Adrenal gland (tissue), 9 donors: ENCODE measurements at regions not wholly inside any gene's neighbourhood (a gene's known extent, or its start where the extent isn't known, plus 50 kb on each side); places are given as distances from the start of the nearest gene placed in this dataset.

ENCODE experiments used
- DNase-seq, 7 donors: peaks; one replicate each; pipeline ENCODE4 v3.0.0-alpha.2; 2019 to 2020
- H3K27ac ChIP-seq, 5 donors: fragments of 200-600 bp; sonication (generic) in 4 of 5; 1 replicate in 3 of 5; 2 replicates in 2 of 5; pipeline versions ENCODE4 v1.5.1 to v1.8.0; 2016 to 2020; ENCODE audit warnings: mild to moderate bottlenecking in 1 of 5
- H3K27me3 ChIP-seq: fragments of 200-600 bp; 2 replicates; pipeline ENCODE4 v1.8.0; 2021
- H3K36me3 ChIP-seq, 2 donors: fragments of 200-600 bp; replicated peaks in 1 of 2; 1 replicate in 1 of 2; 2 replicates in 1 of 2; pipeline versions ENCODE4 v1.5.1 to v1.8.0; 2018 to 2022
- H3K4me1 ChIP-seq, 2 donors: fragments of 200-600 bp; replicated peaks in 1 of 2; 1 replicate in 1 of 2; 2 replicates in 1 of 2; pipeline versions ENCODE4 v1.5.1 to v1.8.0; 2018 to 2021
- H3K4me3 ChIP-seq, 4 donors: fragments of 200-600 bp; sonication (generic) in 3 of 4; one replicate each; pipeline ENCODE4 v1.5.1; 2016 to 2018
- H3K9me3 ChIP-seq, 3 donors: fragments of 200-600 bp; sonication (generic) in 1 of 3; replicated peaks in 1 of 3; 1 replicate in 2 of 3; 2 replicates in 1 of 3; pipeline versions ENCODE4 v1.5.1 to v1.8.0; 2016 to 2021
- CTCF ChIP-seq, 6 experiments: fragments of 450-650 bp in 4 of 6; fragments of 200-600 bp in 2 of 6; sonication (generic) in 1 of 6; IDR thresholded peaks; 1 replicate in 5 of 6; 2 replicates in 1 of 6; pipeline versions ENCODE4 v1.5.1 to v1.8.0; 2016 to 2021; ENCODE audit warnings: antibody characterized with exemption in 6 of 6, mild to moderate bottlenecking in 2 of 6, moderate library complexity in 1 of 6
- POLR2A ChIP-seq, 2 donors: fragments of 450-650 bp; IDR thresholded peaks; one replicate each; pipeline ENCODE4 v1.6.1; 2017; ENCODE audit warnings: antibody characterized with exemption in 2 of 2, mild to moderate bottlenecking in 2 of 2, moderate library complexity in 1 of 2
- WGBS, 4 donors: extraction: QIAGEN DNeasy Blood & Tissue Kit in 2 of 4; methylation state at CpG; one replicate each; pipeline versions ENCODE4 v1.1.5 to v1.1.7; 2013 to 2017; 5-methylcytosine and 5-hydroxymethylcytosine counted together
- intact Hi-C, 2 donors: fragments of 100-400 bp; cut with DNase I; formaldehyde crosslinking; loops; one replicate each; pipeline versions ENCODE4 v1.14.1 to v1.15.0; 2022 to 2023
- donor health status: healthy with polysubstance abuse.
- donor health status: Bipolar disorder and iron deficiency.
- donor health status: DM: yes; HTN: yes; CAD: no.
- donor health status: DM: no; HTN: no; CAD: no.
- donor health status: DM: no; HTN: no; CAD: no.

DNA sequence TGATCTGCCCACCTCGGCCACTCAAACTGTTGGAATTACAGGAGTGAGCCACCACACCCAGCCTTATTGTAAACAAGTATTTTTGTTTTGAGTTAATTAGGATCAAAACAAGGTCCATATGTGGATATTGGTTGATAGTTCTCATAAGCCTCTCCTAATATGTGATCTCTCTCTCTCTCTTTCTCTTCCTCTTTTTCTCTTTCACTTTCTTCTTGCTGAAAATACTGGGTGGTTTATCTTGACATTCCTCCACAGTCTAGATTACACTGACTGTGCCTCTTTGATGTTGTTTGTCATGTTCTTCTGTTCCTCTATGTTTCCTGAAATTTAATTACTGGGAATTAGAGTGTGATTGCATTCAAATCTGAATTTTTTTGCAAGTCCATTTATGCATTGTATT lies 547.5 kb upstream of the NRXN1 start:
- no peaks in the 10 kb centered on the region for H3K27me3 ChIP-seq
- intact Hi-C loops = no loop called here
- H3K9me3 ChIP-seq = no peaks in the 10 kb centered on the region
- no peak overlapping the region for H3K4me3 ChIP-seq
- WGBS, 4 donors = 88 to 100% (median 98%) methylated on average over 1 of the region's 1 CpG
- H3K4me1 ChIP-seq = no peaks in the 10 kb centered on the region
- H3K27ac ChIP-seq = no peak overlapping the region
- no peaks in the 10 kb centered on the region for H3K36me3 ChIP-seq
- DNase-seq = no peak
- TF ChIP-seq POLR2A (IDR thresholded peaks at IDR 0.05) (no peak), CTCF (IDR thresholded peaks at IDR 0.05) (no peak)

GRCh38 chr2:51575181-51575580 lies 543.2 kb upstream of the NRXN1 start:
- no peaks in the 10 kb centered on the region for H3K9me3 ChIP-seq
- TF ChIP-seq POLR2A (IDR thresholded peaks at IDR 0.05) = no peak
- TF ChIP-seq CTCF (IDR thresholded peaks at IDR 0.05) = no peak
- intact Hi-C loops = no loop called here
- no peaks in the 10 kb centered on the region for H3K36me3 ChIP-seq
- no peak for DNase-seq
- no peaks in the 10 kb centered on the region for H3K4me1 ChIP-seq
- no peak overlapping the region for H3K4me3 ChIP-seq
- 63 to 77% (median 68%) methylated on average over 1 of the region's 1 CpG for WGBS, 4 donors
- no peaks in the 10 kb centered on the region for H3K27me3 ChIP-seq
- no peak overlapping the region for H3K27ac ChIP-seq

- DNase-seq = no peak
- Histone ChIP-seq H3K4me3 (no peak overlapping the region), H3K4me1 (no peaks in the 10 kb centered on the region), H3K27me3 (no peaks in the 10 kb centered on the region), H3K9me3 (no peaks in the 10 kb centered on the region), H3K27ac (no peak overlapping the region), H3K36me3 (no peaks in the 10 kb centered on the region)
- intact Hi-C loops = no loop called here
- no peak for TF ChIP-seq POLR2A (IDR thresholded peaks at IDR 0.05)
- TF ChIP-seq CTCF (IDR thresholded peaks at IDR 0.05) = no peak
Observed at GRCh38 chr2:51559026-51559425, 527.1 kb upstream of the NRXN1 start.

DNA sequence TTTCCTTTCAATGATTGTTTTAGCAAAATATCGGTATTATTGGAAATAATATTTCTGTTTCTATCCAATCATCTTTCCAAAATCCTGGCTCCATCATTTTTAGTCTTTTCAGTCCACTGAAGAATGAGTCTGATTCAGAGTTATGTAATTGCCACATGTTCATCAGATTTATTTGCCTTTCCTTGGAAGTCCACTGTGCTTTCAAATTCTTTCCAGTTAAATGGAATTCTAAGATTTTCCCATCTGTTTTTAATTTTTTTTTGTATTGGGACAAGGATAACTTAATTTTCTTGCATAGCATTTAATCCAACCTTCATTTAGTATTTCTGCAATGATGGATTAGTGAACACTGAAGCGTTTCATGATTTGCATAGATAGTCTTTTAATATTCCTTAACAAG lies 521.5 kb upstream of the NRXN1 start:
- intact Hi-C loops = no loop called here
- Histone ChIP-seq H3K9me3 (no peaks in the 10 kb centered on the region), H3K36me3 (no peaks in the 10 kb centered on the region), H3K27me3 (no peaks in the 10 kb centered on the region), H3K27ac (no peak overlapping the region), H3K4me1 (no peaks in the 10 kb centered on the region), H3K4me3 (no peak overlapping the region)
- WGBS, 4 donors = 74 to 91% (median 82%) methylated on average over 2 of the region's 2 CpGs
- TF ChIP-seq CTCF (IDR thresholded peaks at IDR 0.05) (no peak), POLR2A (IDR thresholded peaks at IDR 0.05) (no peak)
- DNase-seq = no peak
